ENCODE measurements at regions not wholly inside any gene's neighbourhood (a gene's known extent, or its start where the extent isn't known, plus 50 kb on each side); places are given as distances from the start of the nearest gene placed in this dataset.
"Not testable (repeated sequence)": the region's sequence is repeated elsewhere in the genome, so short reads cannot be mapped to it uniquely, and the experiment has no call there.

DNA sequence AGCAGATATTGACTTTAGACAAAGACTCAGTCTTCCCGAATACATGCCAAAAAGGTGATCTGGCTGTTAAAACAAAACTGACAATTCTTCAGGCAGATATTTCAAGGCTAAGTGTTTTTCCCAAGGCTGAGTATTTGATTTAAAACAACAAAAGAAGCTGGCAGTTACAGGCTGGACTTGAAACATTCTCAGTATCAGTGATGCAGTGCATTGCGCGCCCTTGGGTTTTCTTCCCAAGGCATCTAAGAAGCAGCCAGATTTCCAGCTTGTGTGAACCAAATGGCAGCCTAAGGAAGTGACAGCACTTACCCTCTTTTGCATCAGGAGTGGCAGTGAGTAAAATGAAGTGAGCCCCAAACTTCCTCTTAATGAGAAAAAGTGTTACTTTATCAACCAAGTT is 90.0 kb upstream of the FREM3 start:
- TF ChIP-seq, protein P1, sequence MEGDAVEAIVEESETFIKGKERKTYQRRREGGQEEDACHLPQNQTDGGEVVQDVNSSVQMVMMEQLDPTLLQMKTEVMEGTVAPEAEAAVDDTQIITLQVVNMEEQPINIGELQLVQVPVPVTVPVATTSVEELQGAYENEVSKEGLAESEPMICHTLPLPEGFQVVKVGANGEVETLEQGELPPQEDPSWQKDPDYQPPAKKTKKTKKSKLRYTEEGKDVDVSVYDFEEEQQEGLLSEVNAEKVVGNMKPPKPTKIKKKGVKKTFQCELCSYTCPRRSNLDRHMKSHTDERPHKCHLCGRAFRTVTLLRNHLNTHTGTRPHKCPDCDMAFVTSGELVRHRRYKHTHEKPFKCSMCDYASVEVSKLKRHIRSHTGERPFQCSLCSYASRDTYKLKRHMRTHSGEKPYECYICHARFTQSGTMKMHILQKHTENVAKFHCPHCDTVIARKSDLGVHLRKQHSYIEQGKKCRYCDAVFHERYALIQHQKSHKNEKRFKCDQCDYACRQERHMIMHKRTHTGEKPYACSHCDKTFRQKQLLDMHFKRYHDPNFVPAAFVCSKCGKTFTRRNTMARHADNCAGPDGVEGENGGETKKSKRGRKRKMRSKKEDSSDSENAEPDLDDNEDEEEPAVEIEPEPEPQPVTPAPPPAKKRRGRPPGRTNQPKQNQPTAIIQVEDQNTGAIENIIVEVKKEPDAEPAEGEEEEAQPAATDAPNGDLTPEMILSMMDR (IDR thresholded peaks at IDR 0.05; ENCODE audit: low read depth, low read length, missing input control), result not testable (repeated sequence)
- not testable (repeated sequence) for TF ChIP-seq RXRA (IDR thresholded peaks at IDR 0.05); JUND (IDR thresholded peaks at IDR 0.05); YY1 (IDR thresholded peaks at IDR 0.05); TAF1 (conservative IDR thresholded peaks at IDR 0.05); FOXA1 (IDR thresholded peaks at IDR 0.05); EGR1 (IDR thresholded peaks at IDR 0.05; ENCODE audit: low read depth in 2 of 2); HNF4G (IDR thresholded peaks at IDR 0.05)
- TF ChIP-seq, protein P2, sequence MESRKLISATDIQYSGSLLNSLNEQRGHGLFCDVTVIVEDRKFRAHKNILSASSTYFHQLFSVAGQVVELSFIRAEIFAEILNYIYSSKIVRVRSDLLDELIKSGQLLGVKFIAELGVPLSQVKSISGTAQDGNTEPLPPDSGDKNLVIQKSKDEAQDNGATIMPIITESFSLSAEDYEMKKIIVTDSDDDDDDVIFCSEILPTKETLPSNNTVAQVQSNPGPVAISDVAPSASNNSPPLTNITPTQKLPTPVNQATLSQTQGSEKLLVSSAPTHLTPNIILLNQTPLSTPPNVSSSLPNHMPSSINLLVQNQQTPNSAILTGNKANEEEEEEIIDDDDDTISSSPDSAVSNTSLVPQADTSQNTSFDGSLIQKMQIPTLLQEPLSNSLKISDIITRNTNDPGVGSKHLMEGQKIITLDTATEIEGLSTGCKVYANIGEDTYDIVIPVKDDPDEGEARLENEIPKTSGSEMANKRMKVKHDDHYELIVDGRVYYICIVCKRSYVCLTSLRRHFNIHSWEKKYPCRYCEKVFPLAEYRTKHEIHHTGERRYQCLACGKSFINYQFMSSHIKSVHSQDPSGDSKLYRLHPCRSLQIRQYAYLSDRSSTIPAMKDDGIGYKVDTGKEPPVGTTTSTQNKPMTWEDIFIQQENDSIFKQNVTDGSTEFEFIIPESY (IDR thresholded peaks at IDR 0.05), result not testable (repeated sequence)
- TF ChIP-seq, protein P3, sequence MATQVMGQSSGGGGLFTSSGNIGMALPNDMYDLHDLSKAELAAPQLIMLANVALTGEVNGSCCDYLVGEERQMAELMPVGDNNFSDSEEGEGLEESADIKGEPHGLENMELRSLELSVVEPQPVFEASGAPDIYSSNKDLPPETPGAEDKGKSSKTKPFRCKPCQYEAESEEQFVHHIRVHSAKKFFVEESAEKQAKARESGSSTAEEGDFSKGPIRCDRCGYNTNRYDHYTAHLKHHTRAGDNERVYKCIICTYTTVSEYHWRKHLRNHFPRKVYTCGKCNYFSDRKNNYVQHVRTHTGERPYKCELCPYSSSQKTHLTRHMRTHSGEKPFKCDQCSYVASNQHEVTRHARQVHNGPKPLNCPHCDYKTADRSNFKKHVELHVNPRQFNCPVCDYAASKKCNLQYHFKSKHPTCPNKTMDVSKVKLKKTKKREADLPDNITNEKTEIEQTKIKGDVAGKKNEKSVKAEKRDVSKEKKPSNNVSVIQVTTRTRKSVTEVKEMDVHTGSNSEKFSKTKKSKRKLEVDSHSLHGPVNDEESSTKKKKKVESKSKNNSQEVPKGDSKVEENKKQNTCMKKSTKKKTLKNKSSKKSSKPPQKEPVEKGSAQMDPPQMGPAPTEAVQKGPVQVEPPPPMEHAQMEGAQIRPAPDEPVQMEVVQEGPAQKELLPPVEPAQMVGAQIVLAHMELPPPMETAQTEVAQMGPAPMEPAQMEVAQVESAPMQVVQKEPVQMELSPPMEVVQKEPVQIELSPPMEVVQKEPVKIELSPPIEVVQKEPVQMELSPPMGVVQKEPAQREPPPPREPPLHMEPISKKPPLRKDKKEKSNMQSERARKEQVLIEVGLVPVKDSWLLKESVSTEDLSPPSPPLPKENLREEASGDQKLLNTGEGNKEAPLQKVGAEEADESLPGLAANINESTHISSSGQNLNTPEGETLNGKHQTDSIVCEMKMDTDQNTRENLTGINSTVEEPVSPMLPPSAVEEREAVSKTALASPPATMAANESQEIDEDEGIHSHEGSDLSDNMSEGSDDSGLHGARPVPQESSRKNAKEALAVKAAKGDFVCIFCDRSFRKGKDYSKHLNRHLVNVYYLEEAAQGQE (IDR thresholded peaks at IDR 0.05), result not testable (repeated sequence)
- TF ChIP-seq, protein P4, sequence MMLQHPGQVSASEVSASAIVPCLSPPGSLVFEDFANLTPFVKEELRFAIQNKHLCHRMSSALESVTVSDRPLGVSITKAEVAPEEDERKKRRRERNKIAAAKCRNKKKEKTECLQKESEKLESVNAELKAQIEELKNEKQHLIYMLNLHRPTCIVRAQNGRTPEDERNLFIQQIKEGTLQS (IDR thresholded peaks at IDR 0.05), result not testable (repeated sequence)
